DOHH2 (cell line): ENCODE measurements at regions not wholly inside any gene's neighbourhood (a gene's known extent, or its start where the extent isn't known, plus 50 kb on each side); places are given as distances from the start of the nearest gene placed in this dataset.

Source experiments
- CTCF ChIP-seq: fragments of 200-600 bp; sonication (generic); IDR thresholded peaks from one replicate; pipeline ENCODE4 v1.5.1; 2014; ENCODE audit warnings: antibody characterized with exemption, mild to moderate bottlenecking, low read depth, low read length; ENCODE audit not compliant: poor library complexity, severe bottlenecking
- EZH2phosphoT487 ChIP-seq: fragments of 200-600 bp; sonication (generic); IDR thresholded peaks from 2 replicates; pipeline ENCODE4 v1.6.1; 2017; ENCODE audit warnings: borderline replicate concordance, mild to moderate bottlenecking, antibody characterized with exemption, low read length, moderate library complexity, mixed read lengths

DNA sequence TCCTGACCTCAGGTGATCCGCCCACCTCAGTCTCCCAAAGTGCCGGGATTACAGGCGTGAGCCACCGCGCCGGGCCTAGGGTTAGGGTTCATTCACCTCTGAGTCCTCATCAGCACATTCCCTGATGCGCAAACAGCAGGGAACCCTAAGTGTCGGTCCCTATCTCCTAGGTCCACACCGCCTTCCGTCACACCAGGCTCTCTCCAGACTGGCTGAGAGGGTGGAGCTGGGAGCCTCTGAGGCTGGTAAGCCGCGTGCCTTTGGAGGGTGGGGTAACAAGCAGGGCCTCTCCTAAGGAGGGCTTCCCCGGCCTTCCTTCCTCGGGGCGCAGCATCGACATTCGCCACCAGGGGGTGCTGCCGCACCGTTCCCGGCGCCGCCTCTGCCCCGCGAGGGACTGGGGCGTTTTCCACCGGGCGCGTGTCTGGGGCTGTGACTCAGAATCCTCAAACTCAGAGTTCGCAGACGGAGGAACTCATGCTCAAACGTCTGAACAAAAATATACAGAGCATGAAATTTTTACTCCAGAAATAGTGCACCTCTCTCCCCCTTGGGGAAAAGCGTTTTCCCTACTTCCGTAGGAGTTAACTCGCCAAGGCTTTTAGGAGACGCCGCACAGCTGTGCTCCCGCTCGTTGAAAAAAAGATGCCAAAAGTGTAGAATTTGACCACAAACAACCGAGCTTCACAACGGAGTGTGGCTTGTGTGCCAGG, 63.9 kb upstream of the ASAP2 start:
- TF ChIP-seq CTCF = peak; percentile 94
- no peak for TF ChIP-seq EZH2phosphoT487
